SK-N-SH (cell line): ENCODE measurements at regions not wholly inside any gene's neighbourhood (a gene's known extent, or its start where the extent isn't known, plus 50 kb on each side); places are given as distances from the start of the nearest gene placed in this dataset.

Source experiments
- CTCF ChIA-PET: fragments of 300-600, 350-600 bp; formaldehyde crosslinking; extraction: SDS; loops from one replicate; lab custom pipeline; 2021; lab: Yijun Ruan, JAX
- POLR2A ChIA-PET: fragments of 350-600 bp; sonication (Branson Sonifier 250); formaldehyde crosslinking; extraction: SDS; loops from one replicate; lab custom pipeline; 2020; ENCODE audit warnings: antibody characterized with exemption, inconsistent platforms; lab: Yijun Ruan, JAX
- DNase-seq: peaks from one replicate; pipeline ENCODE4 v3.0.0; 2012
- H2AFZ ChIP-seq: fragments of 200-600 bp; sonication (generic); 2 replicates; pipeline ENCODE4 v1.8.1; 2016; ENCODE audit warnings: antibody characterized with exemption, mild to moderate bottlenecking, low read depth
- H3F3A ChIP-seq: fragments of 200-600 bp; sonication (generic); replicated peaks from 2 replicates; pipeline ENCODE3; 2016; ENCODE audit warnings: antibody characterized with exemption, mild to moderate bottlenecking; ENCODE audit not compliant: insufficient read depth
- H3K27ac ChIP-seq, 2 experiments: fragments of 200-500 bp in 1 of 2; fragments of 200-600 bp in 1 of 2; sonication (Bioruptor generic) in 1 of 2; sonication (generic), shearing (Covaris generic) in 1 of 2; 2 replicates each; pipeline versions ENCODE4 v1.5.1 to v1.6.1; 2014 to 2016; ENCODE audit warnings: low read depth in 2 of 2, inconsistent platforms in 1 of 2, low read length in 1 of 2, mild to moderate bottlenecking in 1 of 2, mixed read lengths in 1 of 2
- H3K27me3 ChIP-seq: fragments of 200-600 bp; sonication (generic), shearing (Covaris generic); 2 replicates; pipeline ENCODE4 v1.6.1; 2016; ENCODE audit warnings: mixed run types; ENCODE audit not compliant: insufficient read depth
- H3K36me3 ChIP-seq, 2 experiments: fragments of 200-500 bp in 1 of 2; fragments of 200-600 bp in 1 of 2; sonication (Bioruptor generic) in 1 of 2; sonication (generic) in 1 of 2; replicated peaks in 1 of 2; 2 replicates each; pipeline versions ENCODE3 to v1.5.1; 2014 to 2016; ENCODE audit warnings: low read length in 1 of 2, mild to moderate bottlenecking in 1 of 2; ENCODE audit not compliant: insufficient read depth in 2 of 2, control insufficient read depth in 1 of 2
- H3K4me1 ChIP-seq, 2 experiments: fragments of 200-500 bp in 1 of 2; fragments of 200-600 bp in 1 of 2; sonication (Bioruptor generic) in 1 of 2; sonication (generic), shearing (Covaris generic) in 1 of 2; 2 replicates each; pipeline versions ENCODE4 v1.5.1 to v1.6.1; 2014 to 2016; ENCODE audit warnings: low read depth in 1 of 2, low read length in 1 of 2, mixed run types in 1 of 2; ENCODE audit not compliant: insufficient read depth in 2 of 2, control insufficient read depth in 1 of 2
- H3K4me2 ChIP-seq: fragments of 200-600 bp; sonication (generic), shearing (Covaris generic); 2 replicates; pipeline ENCODE4 v1.6.1; 2017; ENCODE audit warnings: mixed run types
- H3K4me3 ChIP-seq, 2 experiments: fragments of 200-500 bp in 1 of 2; fragments of 200-600 bp in 1 of 2; sonication (Bioruptor generic) in 1 of 2; sonication (generic), shearing (Covaris generic) in 1 of 2; 2 replicates each; pipeline versions ENCODE4 v1.5.1 to v1.8.1; 2014 to 2016; ENCODE audit warnings: low read depth in 2 of 2, inconsistent platforms in 1 of 2, low read length in 1 of 2, mild to moderate bottlenecking in 1 of 2, mixed read lengths in 1 of 2, moderate library complexity in 1 of 2
- H3K79me2 ChIP-seq: fragments of 200-600 bp; sonication (generic); 2 replicates; pipeline ENCODE4 v1.8.1; 2017; ENCODE audit warnings: mild to moderate bottlenecking; ENCODE audit not compliant: insufficient read depth
- H3K9ac ChIP-seq: fragments of 200-600 bp; sonication (generic); 2 replicates; pipeline ENCODE4 v1.6.1; 2017; ENCODE audit warnings: mixed run types
- H3K9me2 ChIP-seq: fragments of 200-600 bp; sonication (generic); 2 replicates; pipeline ENCODE4 v1.6.1; 2017; ENCODE audit warnings: mixed run types
- H3K9me3 ChIP-seq: fragments of 200-600 bp; sonication (generic); 2 replicates; pipeline ENCODE4 v1.6.1; 2017; ENCODE audit warnings: mixed run types, mild to moderate bottlenecking, moderate library complexity
- H4K20me1 ChIP-seq: fragments of 200-600 bp; sonication (generic); 2 replicates; pipeline ENCODE4 v1.6.1; 2017; ENCODE audit warnings: mild to moderate bottlenecking, mixed run types; ENCODE audit not compliant: insufficient read depth
- ELF1 ChIP-seq: IDR thresholded peaks from 2 replicates; pipeline ENCODE4 v1.4.0; 2012
- EP300 ChIP-seq, 2 experiments: IDR thresholded peaks; 2 replicates each; pipeline versions ENCODE4 v1.4.0 to v1.6.1; 2012; ENCODE audit warnings: borderline replicate concordance in 1 of 2, low read depth in 1 of 2, low read length in 1 of 2
- EZH2phosphoT487 ChIP-seq: fragments of 200-600 bp; sonication (generic); IDR thresholded peaks from 2 replicates; pipeline ENCODE4 v1.6.1; 2017; ENCODE audit warnings: low read depth, mixed run types, mild to moderate bottlenecking, antibody characterized with exemption, moderate library complexity, borderline replicate concordance
- FOSL2 ChIP-seq: IDR thresholded peaks from 2 replicates; pipeline ENCODE4 v1.4.0; 2012; ENCODE audit warnings: low read depth, mild to moderate bottlenecking, moderate library complexity, borderline replicate concordance
- FOXJ3 ChIP-seq: sonication (generic); formaldehyde crosslinking; IDR thresholded peaks from 2 replicates; pipeline ENCODE4 v1.5.1; 2020; ENCODE audit warnings: mild to moderate bottlenecking, missing genetic modification reagents
- FOXM1 ChIP-seq: IDR thresholded peaks from 2 replicates; pipeline ENCODE4 v1.4.0; 2012; ENCODE audit warnings: low read depth, mild to moderate bottlenecking
- GABPA ChIP-seq: IDR thresholded peaks from 2 replicates; pipeline ENCODE4 v1.4.0; 2012; ENCODE audit warnings: low read depth, mild to moderate bottlenecking
- JUND ChIP-seq: IDR thresholded peaks from 2 replicates; pipeline ENCODE4 v1.4.0; 2012
- MEF2A ChIP-seq: IDR thresholded peaks from 2 replicates; pipeline ENCODE4 v1.4.0; 2012; ENCODE audit warnings: low read depth, borderline replicate concordance
- RAD21 ChIP-seq: IDR thresholded peaks from 2 replicates; pipeline ENCODE4 v1.6.1; 2012; ENCODE audit warnings: mild to moderate bottlenecking, low read length
- RCOR1 ChIP-seq: fragments of 150-350 bp; IDR thresholded peaks from 2 replicates; pipeline ENCODE4 v1.6.1; 2017; ENCODE audit warnings: antibody characterized with exemption, low read length
- RFX5 ChIP-seq: IDR thresholded peaks from 2 replicates; pipeline ENCODE4 v1.6.1; 2012; ENCODE audit warnings: mild to moderate bottlenecking, improper control_type of control experiment, low read length
- RXRA ChIP-seq: IDR thresholded peaks from 2 replicates; pipeline ENCODE4 v1.4.0; 2012; ENCODE audit warnings: low read depth, mild to moderate bottlenecking, borderline replicate concordance
- SMC3 ChIP-seq: IDR thresholded peaks from 2 replicates; pipeline ENCODE4 v1.6.1; 2012; ENCODE audit warnings: low read depth, low read length, improper control_type of control experiment
- TAF1 ChIP-seq: IDR thresholded peaks from 2 replicates; pipeline ENCODE4 v1.6.1; 2012; ENCODE audit warnings: low read depth, mild to moderate bottlenecking, low read length, moderate library complexity, borderline replicate concordance
- TEAD4 ChIP-seq: IDR thresholded peaks from 2 replicates; pipeline ENCODE4 v1.4.0; 2012; ENCODE audit warnings: mild to moderate bottlenecking, borderline replicate concordance; ENCODE audit not compliant: insufficient read depth
- USF1 ChIP-seq: IDR thresholded peaks from 2 replicates; pipeline ENCODE4 v1.4.0; 2012; ENCODE audit warnings: low read depth, borderline replicate concordance
- YY1 ChIP-seq: IDR thresholded peaks from 2 replicates; pipeline ENCODE4 v1.4.0; 2012; ENCODE audit warnings: low read depth, mild to moderate bottlenecking
- WGBS: methylation state at CpG from one replicate; pipeline ENCODE4 v1.1.6; 2017; ENCODE audit warnings: low lambda C conversion rate; 5-methylcytosine and 5-hydroxymethylcytosine counted together
- TF ChIP-seq, protein P1 (sequence below): IDR thresholded peaks from 2 replicates; pipeline ENCODE4 v1.4.0; 2012; ENCODE audit warnings: low read depth
- TF ChIP-seq, protein P2 (sequence below): fragments of 150-350 bp; IDR thresholded peaks from 2 replicates; pipeline ENCODE4 v1.6.1; 2017; ENCODE audit warnings: antibody characterized with exemption, low read length, low read depth, borderline replicate concordance

- Histone ChIP-seq H3F3A (no peaks in the 10 kb centered on the region), H3K27me3 (no peaks in the 10 kb centered on the region), H3K9ac (no peak overlapping the region), H3K9me3 (no peaks in the 10 kb centered on the region), H4K20me1 (no peaks in the 10 kb centered on the region), H3K36me3 (no peaks in the 10 kb centered on the region)
- POLR2A ChIA-PET, result no interaction called here
- TF ChIP-seq SMC3, result no peak
- TF ChIP-seq YY1, result no peak
- no peak for TF ChIP-seq FOXJ3
- TF ChIP-seq EZH2phosphoT487, result no peak
- no peak for TF ChIP-seq RCOR1
- TF ChIP-seq ELF1, result no peak
- TF ChIP-seq, protein P1, sequence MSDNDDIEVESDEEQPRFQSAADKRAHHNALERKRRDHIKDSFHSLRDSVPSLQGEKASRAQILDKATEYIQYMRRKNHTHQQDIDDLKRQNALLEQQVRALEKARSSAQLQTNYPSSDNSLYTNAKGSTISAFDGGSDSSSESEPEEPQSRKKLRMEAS, result no peak
- TF ChIP-seq EP300 (IDR thresholded peaks at IDR 0.05; ENCODE audit: borderline replicate concordance in 1 of 2, low read depth in 1 of 2, low read length in 1 of 2), result no peak
- TF ChIP-seq GABPA, result no peak
- TF ChIP-seq RFX5, result no peak
- TF ChIP-seq MEF2A, result no peak
- TF ChIP-seq FOXM1, result no peak
- no peak for TF ChIP-seq TAF1
- TF ChIP-seq JUND, result no peak
- TF ChIP-seq USF1, result no peak
- no peak for TF ChIP-seq RXRA
- TF ChIP-seq, protein P2, sequence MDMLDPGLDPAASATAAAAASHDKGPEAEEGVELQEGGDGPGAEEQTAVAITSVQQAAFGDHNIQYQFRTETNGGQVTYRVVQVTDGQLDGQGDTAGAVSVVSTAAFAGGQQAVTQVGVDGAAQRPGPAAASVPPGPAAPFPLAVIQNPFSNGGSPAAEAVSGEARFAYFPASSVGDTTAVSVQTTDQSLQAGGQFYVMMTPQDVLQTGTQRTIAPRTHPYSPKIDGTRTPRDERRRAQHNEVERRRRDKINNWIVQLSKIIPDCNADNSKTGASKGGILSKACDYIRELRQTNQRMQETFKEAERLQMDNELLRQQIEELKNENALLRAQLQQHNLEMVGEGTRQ, result no peak
- no peak for TF ChIP-seq FOSL2
- no peak for TF ChIP-seq TEAD4
- TF ChIP-seq RAD21, result no peak
- TF ChIP-seq, all 33 proteins: peak for 0
- Histone ChIP-seq H2AFZ (no peak overlapping the region), H3K4me3 (no peak overlapping the region), H3K27ac (no peak overlapping the region), H3K79me2 (no peaks in the 10 kb centered on the region), H3K4me2 (no peak overlapping the region), H3K4me1 (peaks cover 0 to 8% of the 10 kb centered on the region in 2 experiments; a peak in 1 of 4 replicates), H3K9me2 (no peaks in the 10 kb centered on the region)
- 68% methylated on average over 3 of the region's 3 CpGs for WGBS
- CTCF ChIA-PET, result interaction anchor here (0.7 to 0.9 kb wide), 3 partner anchors 9 to 36 kb away, joined by 3 read pairs; no protein-coding TSS in a partner anchor
- no peak for DNase-seq
Observed at GRCh38 chr2:12399240-12399639, 317.5 kb upstream of the TRIB2 start.
